Activated CD8-positive, alpha-beta memory T cell treated with anti-CD3 and anti-CD28 coated beads, Interleukin-2, amount 10 ng/mL, durations not matched to agents 7 days and 5 days (primary cell): ENCODE measurements at regions not wholly inside any gene's neighbourhood (a gene's known extent, or its start where the extent isn't known, plus 50 kb on each side); places are given as distances from the start of the nearest gene placed in this dataset.
"Not testable (repeated sequence)": the region's sequence is repeated elsewhere in the genome, so short reads cannot be mapped to it uniquely, and the experiment has no call there.

Source experiments
- ATAC-seq: fragments of 150-1000 bp; cut with Tn5 transposase; one replicate; pipeline ENCODE4 v1.10.0; 2021; ENCODE audit warnings: moderate library complexity
- CTCF ChIA-PET: fragments of 350-600 bp; sonication (Branson Sonifier 250); formaldehyde crosslinking; loops from one replicate; lab custom pipeline; 2021; ENCODE audit warnings: antibody characterized with exemption; lab: Charles Lee
- DNase-seq: peaks from one replicate; pipeline ENCODE4 v3.0.0-alpha.2; 2020
- H3K27ac Mint-ChIP-seq: one replicate; pipeline ENCODE4 v1.8.0; 2021; ENCODE audit warnings: mild to moderate bottlenecking, mixed read lengths
- H3K27me3 Mint-ChIP-seq: one replicate; pipeline ENCODE4 v1.8.0; 2021; ENCODE audit warnings: mixed read lengths
- H3K36me3 Mint-ChIP-seq: one replicate; pipeline ENCODE4 v1.8.0; 2021; ENCODE audit warnings: mild to moderate bottlenecking, mixed read lengths
- H3K4me1 Mint-ChIP-seq: one replicate; pipeline ENCODE4 v1.8.0; 2021; ENCODE audit warnings: mixed read lengths
- H3K4me3 Mint-ChIP-seq: one replicate; pipeline ENCODE4 v1.8.0; 2021; ENCODE audit warnings: mild to moderate bottlenecking, moderate library complexity, mixed read lengths
- H3K9me3 Mint-ChIP-seq: one replicate; pipeline ENCODE4 v1.8.0; 2022; ENCODE audit warnings: low read depth, mixed read lengths

GRCh38 chr10:33080467-33080866 lies 122.4 kb upstream of the ITGB1 start:
- H3K9me3 Mint-ChIP-seq, H3K4me1 Mint-ChIP-seq, H3K4me3 Mint-ChIP-seq, H3K27ac Mint-ChIP-seq, H3K27me3 Mint-ChIP-seq, DNase-seq, CTCF ChIA-PET, ATAC-seq, H3K36me3 Mint-ChIP-seq: not testable (repeated sequence)

GRCh38 chr10:33074443-33074842 lies 116.4 kb upstream of the ITGB1 start:
- CTCF ChIA-PET = no interaction called here
- H3K27me3 Mint-ChIP-seq = no peaks in the 10 kb centered on the region
- DNase-seq (no peak), ATAC-seq (no peak)
- H3K27ac Mint-ChIP-seq = no peak overlapping the region
- H3K9me3 Mint-ChIP-seq = no peaks in the 10 kb centered on the region
- H3K36me3 Mint-ChIP-seq = no peaks in the 10 kb centered on the region
- H3K4me1 Mint-ChIP-seq = no peaks in the 10 kb centered on the region
- H3K4me3 Mint-ChIP-seq = no peak overlapping the region

DNA sequence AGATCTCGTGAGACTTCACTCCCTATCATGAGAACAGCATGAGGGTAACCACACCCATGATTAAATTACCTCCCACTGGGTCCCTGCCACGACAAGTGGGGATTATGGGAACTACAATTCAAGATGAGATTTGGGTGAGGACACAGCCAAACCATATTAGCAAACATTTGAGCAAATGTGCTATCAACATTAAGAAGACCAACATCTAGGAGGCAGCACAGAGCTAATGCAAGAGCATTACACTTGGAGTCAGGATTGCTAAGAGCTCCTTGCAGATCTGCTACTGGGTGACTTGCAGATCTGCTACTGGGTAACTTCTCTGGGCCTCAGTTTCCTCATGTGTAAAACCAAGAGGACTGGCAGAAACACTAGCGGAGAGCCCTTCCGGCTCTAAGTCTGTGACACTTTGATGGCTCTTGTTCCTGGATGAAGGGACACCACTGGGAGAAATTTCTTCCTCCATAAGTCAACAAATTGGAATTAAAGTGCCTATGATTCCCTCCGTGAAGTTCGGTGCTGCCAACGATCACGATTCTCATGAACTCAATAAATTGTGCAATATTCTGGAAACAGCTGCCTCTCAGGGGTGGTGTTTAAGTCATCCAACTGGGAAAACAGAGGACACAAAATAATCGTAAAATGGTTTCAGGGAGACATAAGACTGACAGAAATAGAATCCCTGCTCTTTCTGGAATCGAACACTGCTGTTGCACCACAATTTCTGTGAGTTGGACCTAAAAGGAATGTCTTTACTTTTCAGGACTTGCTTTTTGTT lies 115.8 kb upstream of the ITGB1 start:
- Mint-ChIP-seq H3K27ac (no peak overlapping the region), H3K36me3 (no peaks in the 10 kb centered on the region), H3K4me1 (no peaks in the 10 kb centered on the region), H3K27me3 (no peaks in the 10 kb centered on the region), H3K4me3 (no peak overlapping the region), H3K9me3 (no peaks in the 10 kb centered on the region)
- DNase-seq = no peak
- CTCF ChIA-PET = interaction anchor here (1.7 kb wide), 1 partner anchor 120 kb away, joined by 3 read pairs; no protein-coding TSS in a partner anchor
- ATAC-seq = no peak

DNA sequence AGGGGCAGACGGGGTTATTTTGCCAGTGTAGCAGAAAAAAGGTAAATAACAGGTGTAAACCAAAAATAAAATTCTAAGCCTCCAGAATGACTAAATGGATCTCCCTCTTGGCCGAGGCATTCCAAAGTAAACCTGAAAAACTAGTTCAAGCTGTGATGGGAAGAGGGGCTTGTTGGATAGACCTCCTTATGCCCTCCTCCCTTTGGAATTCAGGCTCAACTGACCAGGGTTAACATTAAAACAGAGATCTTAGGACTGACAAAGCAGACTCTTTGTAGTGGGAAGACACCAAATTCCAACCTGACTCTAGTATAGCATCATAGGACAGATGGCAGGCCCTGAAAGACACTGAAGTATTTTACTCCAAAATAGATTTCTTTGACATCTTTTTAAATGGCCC lies 113.8 kb upstream of the ITGB1 start:
- ATAC-seq = no peak
- H3K27ac Mint-ChIP-seq = no peak overlapping the region
- peaks cover 3% of the 10 kb centered on the region for H3K9me3 Mint-ChIP-seq
- no peaks in the 10 kb centered on the region for H3K36me3 Mint-ChIP-seq
- H3K4me1 Mint-ChIP-seq = no peaks in the 10 kb centered on the region
- CTCF ChIA-PET = no interaction called here
- DNase-seq = no peak
- no peak overlapping the region for H3K4me3 Mint-ChIP-seq
- peaks cover 2% of the 10 kb centered on the region for H3K27me3 Mint-ChIP-seq

DNA sequence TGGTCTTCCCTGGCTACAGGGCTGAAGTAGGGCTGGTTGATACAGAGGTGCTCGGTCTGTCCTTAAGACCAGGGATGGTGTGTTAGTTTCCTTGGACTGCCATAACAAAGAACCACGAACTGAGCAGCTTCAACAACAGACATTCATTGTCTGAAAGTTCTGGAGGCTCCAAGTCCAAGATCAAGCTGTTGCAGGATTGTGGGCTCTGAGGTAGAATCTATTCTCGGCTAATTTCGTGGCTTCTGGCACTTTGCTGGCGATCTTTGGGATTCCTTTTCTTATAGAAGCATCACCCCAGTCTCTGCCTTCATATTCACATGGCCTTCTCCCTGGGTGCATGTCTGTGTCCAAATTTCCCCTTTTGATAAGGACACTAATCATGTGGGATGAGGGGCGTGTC lies 112.1 kb upstream of the ITGB1 start:
- CTCF ChIA-PET = no interaction called here

GRCh38 chr10:33067917-33068316 lies 109.9 kb upstream of the ITGB1 start:
- H3K36me3 Mint-ChIP-seq = no peaks in the 10 kb centered on the region
- no peaks in the 10 kb centered on the region for H3K4me1 Mint-ChIP-seq
- H3K9me3 Mint-ChIP-seq = peaks cover 3% of the 10 kb centered on the region
- peaks cover 2% of the 10 kb centered on the region for H3K27me3 Mint-ChIP-seq
- CTCF ChIA-PET = interaction anchor here (1.0 kb wide), 1 partner anchor 30 kb away, joined by 3 read pairs; no protein-coding TSS in a partner anchor
- no peak overlapping the region for H3K27ac Mint-ChIP-seq
- no peak overlapping the region for H3K4me3 Mint-ChIP-seq
- no peak for ATAC-seq
- no peak for DNase-seq

More for the DNA sequence above, 112.1 kb upstream of the ITGB1 start:
- no peaks in the 10 kb centered on the region for H3K36me3 Mint-ChIP-seq
- DNase-seq (no peak), ATAC-seq (no peak)
- peaks cover 3% of the 10 kb centered on the region for H3K9me3 Mint-ChIP-seq
- H3K4me3 Mint-ChIP-seq = no peak overlapping the region
- no peak overlapping the region for H3K27ac Mint-ChIP-seq
- no peaks in the 10 kb centered on the region for H3K4me1 Mint-ChIP-seq
- H3K27me3 Mint-ChIP-seq = peaks cover 2% of the 10 kb centered on the region

DNA sequence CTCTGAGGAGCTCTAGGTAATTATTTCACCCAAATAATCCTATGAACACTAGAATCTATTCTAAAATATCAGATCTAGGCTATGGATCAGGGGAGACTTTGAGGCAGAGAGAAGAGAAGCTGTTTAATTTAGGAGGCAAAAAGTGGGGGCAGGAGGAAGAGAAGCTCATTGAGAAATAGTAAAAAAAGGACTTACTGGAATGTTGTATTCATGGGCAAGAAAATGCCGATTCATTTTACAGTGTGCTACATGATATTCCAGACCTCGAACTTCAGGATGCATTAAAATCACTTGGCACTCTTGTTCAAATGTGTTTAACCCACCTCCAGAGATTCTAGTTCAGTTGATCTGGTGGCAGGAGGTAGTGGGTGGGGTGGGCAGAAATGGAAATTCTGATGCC lies 109.5 kb upstream of the ITGB1 start:
- H3K4me1 Mint-ChIP-seq = no peaks in the 10 kb centered on the region
- no peak for DNase-seq
- H3K27ac Mint-ChIP-seq = no peak overlapping the region
- no peak overlapping the region for H3K4me3 Mint-ChIP-seq
- H3K36me3 Mint-ChIP-seq = no peaks in the 10 kb centered on the region
- CTCF ChIA-PET = interaction anchor here (1.0 kb wide), 1 partner anchor 29 kb away, joined by 3 read pairs; no protein-coding TSS in a partner anchor
- H3K27me3 Mint-ChIP-seq = peaks cover 2% of the 10 kb centered on the region
- H3K9me3 Mint-ChIP-seq = peaks cover 3% of the 10 kb centered on the region
- ATAC-seq = no peak

- H3K4me1 Mint-ChIP-seq = no peaks in the 10 kb centered on the region
- H3K36me3 Mint-ChIP-seq = no peaks in the 10 kb centered on the region
- ATAC-seq = no peak
- CTCF ChIA-PET = interaction anchor here (1.0 kb wide), 1 partner anchor 29 kb away, joined by 3 read pairs; no protein-coding TSS in a partner anchor
- DNase-seq = no peak
- H3K27ac Mint-ChIP-seq = no peak overlapping the region
- peaks cover 3% of the 10 kb centered on the region for H3K9me3 Mint-ChIP-seq
- peaks cover 2% of the 10 kb centered on the region for H3K27me3 Mint-ChIP-seq
- H3K4me3 Mint-ChIP-seq = no peak overlapping the region
Observed at GRCh38 chr10:33066558-33067236, 108.7 kb upstream of the ITGB1 start.

GRCh38 chr10:33065111-33065510 lies 107.1 kb upstream of the ITGB1 start:
- DNase-seq (no peak), ATAC-seq (no peak)

DNA sequence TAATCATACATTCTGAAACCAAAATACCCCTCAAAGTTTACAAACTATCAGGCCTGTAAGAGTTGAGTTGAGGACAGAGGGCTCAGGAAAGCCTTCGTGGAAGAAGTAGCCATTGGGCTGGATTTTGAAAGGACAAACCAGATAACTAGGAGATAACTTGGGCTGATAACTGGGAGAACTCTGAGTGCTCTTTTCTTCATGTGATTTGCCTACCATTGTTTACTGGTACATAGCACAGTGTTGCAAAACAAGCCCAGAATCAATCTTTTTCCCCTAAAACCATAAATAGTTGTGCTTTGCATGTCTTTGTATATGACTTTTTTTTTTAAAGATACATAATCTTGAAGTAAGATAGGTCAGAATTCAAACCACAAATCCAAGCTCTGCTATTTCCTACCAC lies 106.7 kb upstream of the ITGB1 start:
- no peak overlapping the region for H3K27ac Mint-ChIP-seq

More at GRCh38 chr10:33065111-33065510, 107.1 kb upstream of the ITGB1 start:
- no peak overlapping the region for H3K4me3 Mint-ChIP-seq
- H3K36me3 Mint-ChIP-seq = no peaks in the 10 kb centered on the region
- peaks cover 2% of the 10 kb centered on the region for H3K27me3 Mint-ChIP-seq
- CTCF ChIA-PET = no interaction called here
- H3K27ac Mint-ChIP-seq = no peak overlapping the region
- peaks cover 3% of the 10 kb centered on the region for H3K9me3 Mint-ChIP-seq
- no peaks in the 10 kb centered on the region for H3K4me1 Mint-ChIP-seq

GRCh38 chr10:33057620-33058019 lies 99.6 kb upstream of the ITGB1 start:
- Mint-ChIP-seq H3K36me3 (no peaks in the 10 kb centered on the region), H3K27me3 (no peaks in the 10 kb centered on the region), H3K4me1 (no peaks in the 10 kb centered on the region), H3K4me3 (no peak overlapping the region), H3K27ac (no peak overlapping the region), H3K9me3 (no peaks in the 10 kb centered on the region)
- DNase-seq = no peak
- no peak for ATAC-seq
- CTCF ChIA-PET = no interaction called here

More for the DNA sequence above, 106.7 kb upstream of the ITGB1 start:
- peaks cover 2% of the 10 kb centered on the region for H3K27me3 Mint-ChIP-seq
- no peaks in the 10 kb centered on the region for H3K36me3 Mint-ChIP-seq
- no peaks in the 10 kb centered on the region for H3K4me1 Mint-ChIP-seq
- DNase-seq (no peak), ATAC-seq (no peak)
- CTCF ChIA-PET = no interaction called here
- peaks cover 3% of the 10 kb centered on the region for H3K9me3 Mint-ChIP-seq
- no peak overlapping the region for H3K4me3 Mint-ChIP-seq

- Mint-ChIP-seq H3K27ac (no peak overlapping the region), H3K4me1 (no peaks in the 10 kb centered on the region), H3K9me3 (no peaks in the 10 kb centered on the region), H3K36me3 (no peaks in the 10 kb centered on the region), H3K27me3 (no peaks in the 10 kb centered on the region), H3K4me3 (no peak overlapping the region)
- DNase-seq (no peak), ATAC-seq (no peak)
- CTCF ChIA-PET = no interaction called here
Observed at GRCh38 chr10:33056828-33057596, 99.0 kb upstream of the ITGB1 start.

DNA sequence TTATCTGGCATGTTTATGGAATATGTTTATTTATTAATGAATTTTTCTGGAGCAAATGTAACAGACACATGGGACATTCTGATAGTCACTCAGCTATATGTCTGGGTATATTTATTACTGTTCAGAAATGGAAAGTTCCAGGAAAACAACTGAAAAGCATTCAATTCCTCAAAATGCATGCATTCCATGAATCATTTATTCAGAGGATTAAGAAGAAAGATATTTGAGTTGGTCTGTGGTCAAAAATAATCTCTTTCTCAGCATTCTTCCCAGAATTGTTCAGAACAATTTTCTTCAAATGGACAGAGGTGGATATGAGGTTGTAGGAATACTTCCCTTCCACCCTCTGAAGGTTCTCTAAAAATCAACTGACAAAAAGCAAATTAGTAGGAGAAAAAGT lies 97.6 kb upstream of the ITGB1 start:
- H3K9me3 Mint-ChIP-seq = no peaks in the 10 kb centered on the region
- no peaks in the 10 kb centered on the region for H3K36me3 Mint-ChIP-seq
- H3K27ac Mint-ChIP-seq = no peak overlapping the region
- H3K4me3 Mint-ChIP-seq = no peak overlapping the region
- peaks cover 2% of the 10 kb centered on the region for H3K4me1 Mint-ChIP-seq
- DNase-seq (no peak), ATAC-seq (no peak)
- CTCF ChIA-PET = no interaction called here
- peaks cover 2% of the 10 kb centered on the region for H3K27me3 Mint-ChIP-seq
